SU-DHL-6 (cell line): ENCODE measurements at regions not wholly inside any gene's neighbourhood (a gene's known extent, or its start where the extent isn't known, plus 50 kb on each side); places are given as distances from the start of the nearest gene placed in this dataset.

Experiments
- H2AFZ ChIP-seq: fragments of 200-600 bp; sonication (generic); 2 replicates; pipeline ENCODE4 v1.6.1; 2014; ENCODE audit warnings: low read depth, mild to moderate bottlenecking, moderate library complexity, mixed read lengths, antibody characterized with exemption, low read length; ENCODE audit not compliant: severe bottlenecking
- H3F3A ChIP-seq: fragments of 200-600 bp; shearing (Covaris generic); 2 replicates; pipeline ENCODE4 v1.6.0; 2016; ENCODE audit warnings: antibody characterized with exemption, mild to moderate bottlenecking; ENCODE audit not compliant: insufficient read depth
- H3K27ac ChIP-seq: fragments of 200-600 bp; sonication (generic); 2 replicates; pipeline ENCODE4 v1.5.1; 2016; ENCODE audit warnings: low read depth, mild to moderate bottlenecking, low read length, moderate library complexity, mixed read lengths
- H3K27me3 ChIP-seq: fragments of 200-600 bp; sonication (generic), shearing (Covaris generic); 2 replicates; pipeline ENCODE4 v1.6.0; 2014; ENCODE audit warnings: mild to moderate bottlenecking, low read length
- H3K36me3 ChIP-seq: fragments of 200-600 bp; sonication (generic); 2 replicates; pipeline ENCODE4 v1.6.1; 2014; ENCODE audit warnings: mild to moderate bottlenecking, low read length, mixed read lengths
- H3K4me2 ChIP-seq: fragments of 300-600, 200-600 bp; shearing (Covaris generic), sonication (generic); 2 replicates; pipeline ENCODE4 v1.6.0; 2014; ENCODE audit warnings: low read length, low read depth, mild to moderate bottlenecking; ENCODE audit not compliant: poor library complexity, severe bottlenecking
- H3K4me3 ChIP-seq: fragments of 200-600 bp; sonication (generic); 2 replicates; pipeline ENCODE4 v1.5.1; 2014; ENCODE audit warnings: antibody characterized with exemption, low read length, mild to moderate bottlenecking, mixed read lengths; ENCODE audit not compliant: insufficient read depth, poor library complexity, severe bottlenecking
- H3K79me2 ChIP-seq: fragments of 200-600 bp; sonication (generic); 2 replicates; pipeline ENCODE4 v1.6.1; 2014; ENCODE audit warnings: mild to moderate bottlenecking, low read length, moderate library complexity; ENCODE audit not compliant: insufficient read depth
- H3K9ac ChIP-seq: fragments of 200-600 bp; sonication (generic); 2 replicates; pipeline ENCODE4 v1.7.0; 2014; ENCODE audit warnings: mild to moderate bottlenecking, low read length
- H3K9me2 ChIP-seq: fragments of 200-600 bp; sonication (generic); replicated peaks from 2 replicates; pipeline ENCODE4 v1.6.1; 2014; ENCODE audit warnings: low read length; ENCODE audit not compliant: insufficient read depth
- H3K9me3 ChIP-seq: fragments of 200-600 bp; sonication (generic); 2 replicates; pipeline ENCODE4 v1.6.1; 2014; ENCODE audit warnings: low read length, mixed read lengths; ENCODE audit not compliant: insufficient read depth
- H4K20me1 ChIP-seq: fragments of 200-600 bp; sonication (generic); 2 replicates; pipeline ENCODE4 v1.6.1; 2014; ENCODE audit warnings: low read depth, mild to moderate bottlenecking, antibody characterized with exemption, low read length, moderate library complexity, mixed read lengths
- EZH2phosphoT487 ChIP-seq: fragments of 200-600 bp; sonication (generic), shearing (Covaris generic); conservative IDR thresholded peaks from 2 replicates; pipeline ENCODE4 v1.6.1; 2018; ENCODE audit warnings: mild to moderate bottlenecking, antibody characterized with exemption, low read length, moderate library complexity, mixed read lengths
- TF ChIP-seq, protein P1 (sequence below): fragments of 200-600 bp; sonication (generic); IDR thresholded peaks from one replicate; pipeline ENCODE4 v1.5.1; 2017; ENCODE audit warnings: antibody characterized with exemption, mild to moderate bottlenecking, low read length, moderate library complexity; ENCODE audit not compliant: insufficient read depth, poor library complexity, severe bottlenecking

DNA sequence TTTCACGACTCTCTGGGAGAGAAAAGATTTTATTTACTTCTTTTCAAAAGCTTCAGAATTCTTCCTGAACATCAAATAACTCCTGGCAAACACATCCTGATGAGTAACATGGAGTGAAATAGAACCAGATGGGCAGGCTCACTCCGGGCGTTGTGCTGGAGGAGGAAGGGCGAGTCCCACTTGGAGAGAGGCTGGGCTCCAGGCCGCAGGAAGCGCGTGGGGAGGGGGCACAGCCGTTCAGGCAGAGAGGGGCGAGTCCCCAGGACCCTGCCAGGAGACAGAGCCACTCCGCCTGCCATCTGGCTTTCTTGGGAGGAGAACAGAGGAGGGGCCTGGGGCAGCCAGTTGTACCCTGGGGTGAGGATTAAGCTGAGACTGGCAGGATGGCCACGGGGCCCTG lies 265.9 kb upstream of the ZMIZ1 start:
- no peaks in the 10 kb centered on the region for H3K9me3 ChIP-seq

DNA sequence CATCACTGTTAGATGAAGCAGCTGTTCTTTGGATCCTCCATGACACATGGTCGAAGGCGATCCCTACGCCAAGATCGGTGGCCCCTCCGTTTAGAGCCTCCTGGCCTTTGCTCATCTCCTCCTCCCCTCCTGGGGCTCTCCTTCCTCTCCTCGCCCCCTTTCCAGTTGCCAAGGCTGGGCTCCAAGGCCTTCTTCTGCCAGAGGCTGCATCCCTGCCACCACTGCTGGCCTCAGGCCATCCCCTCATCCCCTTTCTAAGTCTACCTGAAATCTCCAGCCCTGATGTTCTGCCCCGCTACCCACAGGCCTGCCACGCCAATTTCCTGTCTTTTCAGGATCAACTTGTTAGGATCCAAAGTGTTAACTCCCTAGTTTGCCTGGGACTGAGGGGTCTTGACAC lies 265.1 kb upstream of the ZMIZ1 start:
- TF ChIP-seq, protein P1, sequence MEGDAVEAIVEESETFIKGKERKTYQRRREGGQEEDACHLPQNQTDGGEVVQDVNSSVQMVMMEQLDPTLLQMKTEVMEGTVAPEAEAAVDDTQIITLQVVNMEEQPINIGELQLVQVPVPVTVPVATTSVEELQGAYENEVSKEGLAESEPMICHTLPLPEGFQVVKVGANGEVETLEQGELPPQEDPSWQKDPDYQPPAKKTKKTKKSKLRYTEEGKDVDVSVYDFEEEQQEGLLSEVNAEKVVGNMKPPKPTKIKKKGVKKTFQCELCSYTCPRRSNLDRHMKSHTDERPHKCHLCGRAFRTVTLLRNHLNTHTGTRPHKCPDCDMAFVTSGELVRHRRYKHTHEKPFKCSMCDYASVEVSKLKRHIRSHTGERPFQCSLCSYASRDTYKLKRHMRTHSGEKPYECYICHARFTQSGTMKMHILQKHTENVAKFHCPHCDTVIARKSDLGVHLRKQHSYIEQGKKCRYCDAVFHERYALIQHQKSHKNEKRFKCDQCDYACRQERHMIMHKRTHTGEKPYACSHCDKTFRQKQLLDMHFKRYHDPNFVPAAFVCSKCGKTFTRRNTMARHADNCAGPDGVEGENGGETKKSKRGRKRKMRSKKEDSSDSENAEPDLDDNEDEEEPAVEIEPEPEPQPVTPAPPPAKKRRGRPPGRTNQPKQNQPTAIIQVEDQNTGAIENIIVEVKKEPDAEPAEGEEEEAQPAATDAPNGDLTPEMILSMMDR, result no peak
- no peak for TF ChIP-seq EZH2phosphoT487
- Histone ChIP-seq H3F3A (no peaks in the 10 kb centered on the region), H3K27me3 (no peaks in the 10 kb centered on the region), H3K9ac (no peak overlapping the region), H3K36me3 (no peaks in the 10 kb centered on the region), H3K4me2 (no peak overlapping the region), H4K20me1 (no peaks in the 10 kb centered on the region), H3K4me3 (no peak overlapping the region), H3K9me2 (no peaks in the 10 kb centered on the region), H3K79me2 (no peaks in the 10 kb centered on the region), H3K9me3 (no peaks in the 10 kb centered on the region), H2AFZ (no peak overlapping the region), H3K27ac (no peak overlapping the region)

More for the DNA sequence above, 265.9 kb upstream of the ZMIZ1 start:
- Histone ChIP-seq H3K4me2 (no peak overlapping the region), H3K9me2 (no peaks in the 10 kb centered on the region), H3K27ac (no peak overlapping the region), H3K9ac (no peak overlapping the region), H3K36me3 (no peaks in the 10 kb centered on the region), H3F3A (no peaks in the 10 kb centered on the region), H3K27me3 (no peaks in the 10 kb centered on the region), H4K20me1 (no peaks in the 10 kb centered on the region), H2AFZ (no peak overlapping the region), H3K79me2 (no peaks in the 10 kb centered on the region), H3K4me3 (no peak overlapping the region)
- no peak for TF ChIP-seq EZH2phosphoT487
- TF ChIP-seq, protein P1, result no peak

DNA sequence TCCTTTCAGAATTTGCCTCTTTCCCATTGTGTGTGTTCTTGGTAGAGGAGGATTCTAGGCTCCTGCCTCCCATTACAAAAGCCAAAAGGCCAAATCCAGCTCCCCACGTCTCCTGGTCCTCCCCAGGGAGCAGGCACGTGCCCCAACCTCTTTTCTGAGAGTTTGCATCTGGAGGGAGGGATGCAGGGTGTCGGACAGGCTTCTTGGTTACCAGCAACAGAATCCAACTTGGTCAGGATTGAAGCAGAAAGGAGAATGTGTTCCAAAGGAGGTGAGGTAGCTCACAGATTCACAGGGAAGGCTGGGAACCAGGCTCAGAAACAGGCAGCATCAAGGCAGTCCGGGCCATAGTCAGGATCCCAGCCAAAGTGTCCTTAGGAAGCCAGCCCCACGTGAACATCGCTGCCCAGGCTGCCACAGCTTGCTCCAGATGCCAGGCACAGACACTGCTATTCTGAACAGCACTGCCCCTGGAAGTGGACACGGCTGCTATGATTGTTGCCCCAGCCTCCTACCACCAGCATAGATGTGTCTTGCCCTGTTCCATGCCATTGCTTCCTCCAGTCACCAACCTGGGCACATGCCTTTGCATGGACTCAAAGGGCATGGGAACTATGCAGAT lies 264.2 kb upstream of the ZMIZ1 start:
- no peaks in the 10 kb centered on the region for H3K9me3 ChIP-seq
- no peaks in the 10 kb centered on the region for H4K20me1 ChIP-seq
- no peak overlapping the region for H2AFZ ChIP-seq
- no peak overlapping the region for H3K4me2 ChIP-seq
- H3K4me3 ChIP-seq, result no peak overlapping the region
- no peaks in the 10 kb centered on the region for H3K79me2 ChIP-seq
- H3K36me3 ChIP-seq, result no peaks in the 10 kb centered on the region
- TF ChIP-seq, protein P1, result no peak
- no peak for TF ChIP-seq EZH2phosphoT487
- H3K9ac ChIP-seq, result no peak overlapping the region
- no peaks in the 10 kb centered on the region for H3K27me3 ChIP-seq
- H3K9me2 ChIP-seq, result no peaks in the 10 kb centered on the region
- H3F3A ChIP-seq, result no peaks in the 10 kb centered on the region
- H3K27ac ChIP-seq, result no peak overlapping the region
